ACC112 (cell line): ENCODE measurements at regions not wholly inside any gene's neighbourhood (a gene's known extent, or its start where the extent isn't known, plus 50 kb on each side); places are given as distances from the start of the nearest gene placed in this dataset.

Experiments
- H2AFZ ChIP-seq: fragments of 200-600 bp; sonication (generic); one replicate; pipeline ENCODE4 v1.6.0; 2017; ENCODE audit warnings: antibody characterized with exemption, low read length; ENCODE audit not compliant: unreplicated experiment
- H3K27ac ChIP-seq: fragments of 200-600 bp; sonication (generic); 2 replicates; pipeline ENCODE4 v1.5.1; 2014; ENCODE audit warnings: low read depth, mild to moderate bottlenecking, antibody characterized with exemption, low read length, moderate library complexity
- H3K27me3 ChIP-seq: fragments of 200-600 bp; sonication (generic); 2 replicates; pipeline ENCODE4 v1.6.1; 2014; ENCODE audit warnings: mild to moderate bottlenecking, antibody characterized with exemption, low read length, moderate library complexity, mixed read lengths; ENCODE audit not compliant: insufficient read depth
- H3K36me3 ChIP-seq: fragments of 200-600 bp; sonication (generic); 2 replicates; pipeline ENCODE4 v1.6.1; 2016; ENCODE audit warnings: mild to moderate bottlenecking, antibody characterized with exemption, low read length, moderate library complexity, mixed read lengths; ENCODE audit not compliant: insufficient read depth
- H3K4me1 ChIP-seq: fragments of 200-600 bp; sonication (generic); one replicate; pipeline ENCODE4 v1.6.1; 2016; ENCODE audit warnings: low read length, mixed read lengths; ENCODE audit not compliant: insufficient read depth, unreplicated experiment, control insufficient read depth
- H3K4me3 ChIP-seq: fragments of 200-600 bp; sonication (generic); 2 replicates; pipeline ENCODE4 v1.5.1; 2014; ENCODE audit warnings: mild to moderate bottlenecking, low read depth, low read length
- H3K79me2 ChIP-seq: fragments of 200-600 bp; sonication (generic); one replicate; pipeline ENCODE4 v1.6.0; 2016; ENCODE audit warnings: low read length; ENCODE audit not compliant: control insufficient read depth, unreplicated experiment, insufficient read depth

GRCh38 chr4:65831828-65832227 lies 161.5 kb upstream of the EPHA5 start:
- H3K27me3 ChIP-seq: no peaks in the 10 kb centered on the region
- no peak overlapping the region for H3K27ac ChIP-seq
- H3K4me1 ChIP-seq: no peaks in the 10 kb centered on the region
- H3K4me3 ChIP-seq: no peak overlapping the region
- no peaks in the 10 kb centered on the region for H3K79me2 ChIP-seq
- H3K36me3 ChIP-seq: no peaks in the 10 kb centered on the region
- no peak overlapping the region for H2AFZ ChIP-seq

GRCh38 chr4:65825116-65825753 lies 154.9 kb upstream of the EPHA5 start:
- Histone ChIP-seq H2AFZ (peak overlapping the region; percentile 23), H3K36me3 (no peaks in the 10 kb centered on the region)

GRCh38 chr4:65819192-65819591 lies 148.9 kb upstream of the EPHA5 start:
- H3K36me3 ChIP-seq: no peaks in the 10 kb centered on the region
- H3K27ac ChIP-seq: no peak overlapping the region
- H2AFZ ChIP-seq: no peak overlapping the region
- H3K4me1 ChIP-seq: no peaks in the 10 kb centered on the region
- H3K79me2 ChIP-seq: no peaks in the 10 kb centered on the region
- H3K27me3 ChIP-seq: no peaks in the 10 kb centered on the region
- H3K4me3 ChIP-seq: no peak overlapping the region

More at GRCh38 chr4:65825116-65825753, 154.9 kb upstream of the EPHA5 start:
- no peaks in the 10 kb centered on the region for H3K79me2 ChIP-seq
- H3K27me3 ChIP-seq: no peaks in the 10 kb centered on the region
- H3K4me3 ChIP-seq: no peak overlapping the region
- peaks cover 7% of the 10 kb centered on the region for H3K4me1 ChIP-seq
- no peak overlapping the region for H3K27ac ChIP-seq

GRCh38 chr4:65805936-65806335 lies 135.6 kb upstream of the EPHA5 start:
- no peak overlapping the region for H2AFZ ChIP-seq
- no peaks in the 10 kb centered on the region for H3K4me1 ChIP-seq
- H3K36me3 ChIP-seq: no peaks in the 10 kb centered on the region
- H3K79me2 ChIP-seq: no peaks in the 10 kb centered on the region
- H3K27me3 ChIP-seq: no peaks in the 10 kb centered on the region
- no peak overlapping the region for H3K4me3 ChIP-seq
- H3K27ac ChIP-seq: no peak overlapping the region

- Histone ChIP-seq H3K4me1 (no peaks in the 10 kb centered on the region), H3K4me3 (no peak overlapping the region), H3K36me3 (no peaks in the 10 kb centered on the region)
Measured at GRCh38 chr4:65799513-65799912, 129.2 kb upstream of the EPHA5 start.

GRCh38 chr4:65798498-65799127 lies 128.3 kb upstream of the EPHA5 start:
- H3K27ac ChIP-seq: no peak overlapping the region
- no peak overlapping the region for H2AFZ ChIP-seq
- H3K79me2 ChIP-seq: no peaks in the 10 kb centered on the region
- no peaks in the 10 kb centered on the region for H3K36me3 ChIP-seq
- H3K4me1 ChIP-seq: no peaks in the 10 kb centered on the region
- H3K4me3 ChIP-seq: no peak overlapping the region
- H3K27me3 ChIP-seq: no peaks in the 10 kb centered on the region

More at GRCh38 chr4:65799513-65799912, 129.2 kb upstream of the EPHA5 start:
- Histone ChIP-seq H3K79me2 (no peaks in the 10 kb centered on the region), H3K27me3 (no peaks in the 10 kb centered on the region), H3K27ac (no peak overlapping the region), H2AFZ (no peak overlapping the region)

- peaks cover 10% of the 10 kb centered on the region for H3K4me1 ChIP-seq
- H3K27me3 ChIP-seq: no peaks in the 10 kb centered on the region
- peak overlapping the region; percentile 89 for H2AFZ ChIP-seq
- no peaks in the 10 kb centered on the region for H3K79me2 ChIP-seq
- H3K36me3 ChIP-seq: no peaks in the 10 kb centered on the region
- H3K27ac ChIP-seq: no peak overlapping the region
- no peak overlapping the region for H3K4me3 ChIP-seq
Measured at GRCh38 chr4:65791812-65792308, 121.6 kb upstream of the EPHA5 start.

GRCh38 chr4:65791111-65791811 lies 121.0 kb upstream of the EPHA5 start:
- Histone ChIP-seq H3K27ac (no peak overlapping the region), H2AFZ (no peak overlapping the region), H3K4me3 (no peak overlapping the region), H3K79me2 (no peaks in the 10 kb centered on the region), H3K27me3 (no peaks in the 10 kb centered on the region), H3K4me1 (peaks cover 10% of the 10 kb centered on the region), H3K36me3 (no peaks in the 10 kb centered on the region)

GRCh38 chr4:65789805-65790204 lies 119.5 kb upstream of the EPHA5 start:
- peaks cover 10% of the 10 kb centered on the region for H3K4me1 ChIP-seq
- H3K27me3 ChIP-seq: no peaks in the 10 kb centered on the region
- no peak overlapping the region for H3K27ac ChIP-seq
- no peak overlapping the region for H2AFZ ChIP-seq
- H3K36me3 ChIP-seq: no peaks in the 10 kb centered on the region
- H3K4me3 ChIP-seq: no peak overlapping the region
- no peaks in the 10 kb centered on the region for H3K79me2 ChIP-seq

GRCh38 chr4:65789341-65789740 lies 119.1 kb upstream of the EPHA5 start:
- H3K79me2 ChIP-seq: no peaks in the 10 kb centered on the region
- H3K4me1 ChIP-seq: peaks cover 10% of the 10 kb centered on the region
- no peak overlapping the region for H3K4me3 ChIP-seq
- H2AFZ ChIP-seq: no peak overlapping the region
- H3K36me3 ChIP-seq: no peaks in the 10 kb centered on the region
- H3K27me3 ChIP-seq: no peaks in the 10 kb centered on the region
- no peak overlapping the region for H3K27ac ChIP-seq
